WTC11 (cell line): ENCODE measurements at regions not wholly inside any gene's neighbourhood (a gene's known extent, or its start where the extent isn't known, plus 50 kb on each side); places are given as distances from the start of the nearest gene placed in this dataset.
"Not testable (repeated sequence)": the region's sequence is repeated elsewhere in the genome, so short reads cannot be mapped to it uniquely, and the experiment has no call there.

Experiments
- ATAC-seq: fragments of 200-7000 bp; cut with Tn5 transposase; 2 replicates; pipeline ENCODE4 v1.10.0; 2021; ENCODE audit warnings: mild to moderate bottlenecking, moderate library complexity
- CTCF ChIA-PET: fragments of 300-600 bp; sonication (Branson Sonifier 250); formaldehyde crosslinking; loops from one replicate; lab custom pipeline; 2021; ENCODE audit warnings: antibody characterized with exemption; lab: Charles Lee
- POLR2A ChIA-PET: fragments of 350-600 bp; sonication (Branson Sonifier 250); formaldehyde crosslinking; loops from one replicate; lab custom pipeline; 2021; ENCODE audit warnings: antibody characterized with exemption; lab: Charles Lee
- DNase-seq: peaks from one replicate; pipeline ENCODE4 v3.0.0; 2021; ENCODE audit warnings: low spot score
- H3K27ac Mint-ChIP-seq: 2 replicates; pipeline ENCODE4 v1.8.0; 2021; ENCODE audit warnings: mixed read lengths
- H3K27me3 Mint-ChIP-seq: 2 replicates; pipeline ENCODE4 v1.8.0; 2021; ENCODE audit warnings: low read depth, mild to moderate bottlenecking, moderate library complexity, mixed read lengths
- H3K36me3 Mint-ChIP-seq: 2 replicates; pipeline ENCODE4 v1.8.0; 2021; ENCODE audit warnings: mixed read lengths
- H3K4me1 Mint-ChIP-seq: 2 replicates; pipeline ENCODE4 v1.8.0; 2022; ENCODE audit warnings: mixed read lengths
- H3K4me3 Mint-ChIP-seq: 2 replicates; pipeline ENCODE4 v1.8.0; 2021; ENCODE audit warnings: mild to moderate bottlenecking, moderate library complexity, mixed read lengths
- H3K9me3 Mint-ChIP-seq: 2 replicates; pipeline ENCODE4 v1.8.0; 2021; ENCODE audit warnings: mixed read lengths
- EMX1 ChIP-seq: fragments of 250-450 bp; sonication (Bioruptor Pico); IDR thresholded peaks from 2 replicates; pipeline ENCODE4 v1.8.0; 2021; ENCODE audit warnings: mild to moderate bottlenecking
- FOXK1 ChIP-seq: sonication (generic); formaldehyde crosslinking; IDR thresholded peaks from 2 replicates; pipeline ENCODE4 v1.8.0; 2022; ENCODE audit warnings: mild to moderate bottlenecking, moderate library complexity, missing genetic modification reagents
- FOXP1 ChIP-seq: sonication (generic); formaldehyde crosslinking; IDR thresholded peaks from 2 replicates; pipeline ENCODE4 v1.8.0; 2022; ENCODE audit warnings: missing genetic modification reagents, mild to moderate bottlenecking, moderate library complexity, borderline replicate concordance
- GRHL2 ChIP-seq: fragments of 250-450 bp; sonication (Bioruptor Pico); IDR thresholded peaks from 2 replicates; pipeline ENCODE4 v1.8.0; 2022; ENCODE audit warnings: mild to moderate bottlenecking, moderate library complexity; ENCODE audit not compliant: insufficient replicate concordance, severe bottlenecking
- JUN ChIP-seq: sonication (generic); formaldehyde crosslinking; IDR thresholded peaks from 2 replicates; pipeline ENCODE4 v1.8.0; 2023; ENCODE audit warnings: mild to moderate bottlenecking, missing genetic modification reagents
- MXD4 ChIP-seq: fragments of 250-450 bp; sonication (Bioruptor Pico); IDR thresholded peaks from 2 replicates; pipeline ENCODE4 v1.8.0; 2021; ENCODE audit warnings: mild to moderate bottlenecking, moderate library complexity, borderline replicate concordance
- NR3C1 ChIP-seq: sonication (generic); formaldehyde crosslinking; conservative IDR thresholded peaks from 2 replicates; pipeline ENCODE4 v1.8.1; 2023; ENCODE audit warnings: low read depth, mild to moderate bottlenecking, missing genetic modification reagents
- SMAD4 ChIP-seq: sonication (generic); formaldehyde crosslinking; IDR thresholded peaks from 2 replicates; pipeline ENCODE4 v1.8.0; 2022; ENCODE audit warnings: mild to moderate bottlenecking, missing genetic modification reagents
- TEAD1 ChIP-seq: sonication (generic); formaldehyde crosslinking; IDR thresholded peaks from 2 replicates; pipeline ENCODE4 v1.8.0; 2022; ENCODE audit warnings: mild to moderate bottlenecking, missing genetic modification reagents
- ZNF317 ChIP-seq: sonication (generic); formaldehyde crosslinking; IDR thresholded peaks from 2 replicates; pipeline ENCODE4 v1.8.1; 2023; ENCODE audit warnings: low read depth, mild to moderate bottlenecking, moderate library complexity, missing genetic modification reagents, borderline replicate concordance
- ZNF425 ChIP-seq: fragments of 250-450 bp; sonication (Bioruptor Pico); conservative IDR thresholded peaks from 2 replicates; pipeline ENCODE4 v1.9.0; 2021; ENCODE audit warnings: mild to moderate bottlenecking
- TF ChIP-seq, protein P1 (sequence below): sonication (generic); formaldehyde crosslinking; IDR thresholded peaks from 2 replicates; pipeline ENCODE4 v1.8.1; 2023; ENCODE audit warnings: mild to moderate bottlenecking, missing genetic modification reagents, borderline replicate concordance
- TF ChIP-seq, protein P2 (sequence below): fragments of 250-450 bp; sonication (Bioruptor Pico); IDR thresholded peaks from 2 replicates; pipeline ENCODE4 v1.8.0; 2021; ENCODE audit warnings: mild to moderate bottlenecking
- TF ChIP-seq, protein P3 (sequence below): sonication (generic); formaldehyde crosslinking; IDR thresholded peaks from 2 replicates; pipeline ENCODE4 v1.8.1; 2023; ENCODE audit warnings: mild to moderate bottlenecking, moderate library complexity, missing genetic modification reagents

DNA sequence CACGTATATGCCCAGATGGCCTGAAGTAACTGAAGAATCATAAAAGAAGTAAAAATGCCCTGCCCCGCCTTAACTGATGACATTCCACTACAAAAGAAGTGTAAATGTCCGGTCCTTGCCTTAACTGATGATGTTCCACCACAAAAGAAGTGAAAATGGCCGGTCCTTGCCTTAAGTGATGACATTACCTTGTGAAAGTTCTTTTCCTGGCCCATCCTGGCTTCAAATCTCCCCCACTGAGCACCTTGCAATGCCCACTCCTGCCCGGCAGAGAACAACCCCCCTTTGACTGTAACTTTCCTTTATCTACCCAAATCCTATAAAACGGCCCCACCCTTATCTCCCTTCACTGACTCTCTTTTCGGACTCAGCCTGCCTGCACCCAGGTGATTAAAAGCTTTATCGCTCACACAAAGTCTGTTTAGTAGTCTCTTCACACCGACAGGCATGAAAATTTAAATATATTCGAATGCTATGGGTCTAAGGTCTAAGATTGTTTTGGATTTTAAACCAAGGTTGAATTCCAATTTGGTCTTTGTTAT, 329.3 kb upstream of the POT1 start:
- ATAC-seq, CTCF ChIA-PET, H3K9me3 Mint-ChIP-seq, H3K27me3 Mint-ChIP-seq, DNase-seq, POLR2A ChIA-PET: not testable (repeated sequence)
- TF ChIP-seq TEAD1 (CRISPR knock-in tag), result peak; percentile 19; the same call in 1 of the 2 replicates
- peaks cover 40% of the 10 kb centered on the region for H3K36me3 Mint-ChIP-seq
- peak overlapping the region; percentile 77 for H3K27ac Mint-ChIP-seq
- H3K4me3 Mint-ChIP-seq, result peak overlapping the region; percentile 90
- H3K4me1 Mint-ChIP-seq, result peaks cover 84% of the 10 kb centered on the region

- H3K9me3 Mint-ChIP-seq, result no peaks in the 10 kb centered on the region
- CTCF ChIA-PET, result no interaction called here
- H3K36me3 Mint-ChIP-seq, result peaks cover 41% of the 10 kb centered on the region
- DNase-seq, result no peak
- peaks cover 85% of the 10 kb centered on the region for H3K4me1 Mint-ChIP-seq
- TF ChIP-seq GRHL2 (CRISPR knock-in tag) (no peak), JUN (CRISPR knock-in tag) (no peak)
- H3K27ac Mint-ChIP-seq, result peak overlapping the region; percentile 58
- peak; percentile 50 for ATAC-seq
- peak overlapping the region; percentile 42 for H3K4me3 Mint-ChIP-seq
- no peaks in the 10 kb centered on the region for H3K27me3 Mint-ChIP-seq
- POLR2A ChIA-PET, result no interaction called here
Observed at GRCh38 chr7:125257617-125258016, 328.0 kb upstream of the POT1 start.

DNA sequence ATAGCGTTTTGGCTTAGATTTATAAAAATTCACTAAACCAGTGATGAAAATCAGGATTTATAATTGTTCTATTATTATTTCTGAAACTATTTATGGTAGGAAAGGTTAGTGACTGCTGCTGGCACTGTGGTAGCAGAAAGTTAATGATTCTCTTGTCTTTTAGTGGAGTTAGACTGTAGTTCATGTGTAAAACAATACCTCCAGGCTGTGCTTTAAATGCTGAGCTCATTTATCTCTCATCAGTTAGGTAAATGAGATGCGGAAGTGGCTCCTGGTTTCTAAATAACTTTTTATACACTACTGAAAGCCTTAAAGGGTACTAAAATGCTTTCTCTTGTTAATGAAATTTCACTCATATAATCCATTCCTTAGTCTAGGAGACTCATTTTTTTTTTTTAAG, 326.8 kb upstream of the POT1 start:
- TF ChIP-seq MXD4 (CRISPR knock-in tag), result no peak
- no peak for TF ChIP-seq FOXK1 (CRISPR knock-in tag)
- 0 out of 2 replicates have a peak, but pooled peaks have one; percentile 14 for TF ChIP-seq ZNF425 (CRISPR knock-in tag)
- TF ChIP-seq EMX1, result no peak
- ChIA-PET CTCF (interaction anchor here (1.0 kb wide), 1 partner anchor 60 kb away, joined by 4 read pairs; no protein-coding TSS in a partner anchor), POLR2A (no interaction called here)
- Mint-ChIP-seq H3K9me3 (no peaks in the 10 kb centered on the region), H3K4me3 (peak overlapping the region; percentile 42), H3K27ac (no peak overlapping the region; the same call in 1 of the 2 replicates), H3K27me3 (no peaks in the 10 kb centered on the region), H3K4me1 (peaks cover 84% of the 10 kb centered on the region), H3K36me3 (peaks cover 42% of the 10 kb centered on the region)
- no peak for ATAC-seq
- no peak for DNase-seq

DNA sequence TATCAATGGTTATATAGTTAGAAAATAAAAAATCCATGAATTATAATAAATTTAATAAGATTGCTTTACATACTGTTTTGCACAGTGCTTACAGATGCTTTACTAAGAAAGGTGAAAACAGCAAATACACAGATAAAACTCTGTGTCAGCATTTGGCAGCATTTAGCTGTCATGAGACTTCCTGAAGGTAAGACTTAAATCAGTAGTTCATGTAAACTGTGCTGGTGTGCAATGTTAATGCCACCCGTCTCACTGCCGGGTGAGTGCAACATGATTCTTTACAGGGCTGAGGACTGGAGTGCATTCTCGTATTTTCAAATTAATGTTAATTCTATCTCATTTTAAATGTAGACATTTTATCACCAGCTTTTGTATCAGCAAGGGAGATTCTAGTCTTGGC, 326.2 kb upstream of the POT1 start:
- TF ChIP-seq, protein P1, sequence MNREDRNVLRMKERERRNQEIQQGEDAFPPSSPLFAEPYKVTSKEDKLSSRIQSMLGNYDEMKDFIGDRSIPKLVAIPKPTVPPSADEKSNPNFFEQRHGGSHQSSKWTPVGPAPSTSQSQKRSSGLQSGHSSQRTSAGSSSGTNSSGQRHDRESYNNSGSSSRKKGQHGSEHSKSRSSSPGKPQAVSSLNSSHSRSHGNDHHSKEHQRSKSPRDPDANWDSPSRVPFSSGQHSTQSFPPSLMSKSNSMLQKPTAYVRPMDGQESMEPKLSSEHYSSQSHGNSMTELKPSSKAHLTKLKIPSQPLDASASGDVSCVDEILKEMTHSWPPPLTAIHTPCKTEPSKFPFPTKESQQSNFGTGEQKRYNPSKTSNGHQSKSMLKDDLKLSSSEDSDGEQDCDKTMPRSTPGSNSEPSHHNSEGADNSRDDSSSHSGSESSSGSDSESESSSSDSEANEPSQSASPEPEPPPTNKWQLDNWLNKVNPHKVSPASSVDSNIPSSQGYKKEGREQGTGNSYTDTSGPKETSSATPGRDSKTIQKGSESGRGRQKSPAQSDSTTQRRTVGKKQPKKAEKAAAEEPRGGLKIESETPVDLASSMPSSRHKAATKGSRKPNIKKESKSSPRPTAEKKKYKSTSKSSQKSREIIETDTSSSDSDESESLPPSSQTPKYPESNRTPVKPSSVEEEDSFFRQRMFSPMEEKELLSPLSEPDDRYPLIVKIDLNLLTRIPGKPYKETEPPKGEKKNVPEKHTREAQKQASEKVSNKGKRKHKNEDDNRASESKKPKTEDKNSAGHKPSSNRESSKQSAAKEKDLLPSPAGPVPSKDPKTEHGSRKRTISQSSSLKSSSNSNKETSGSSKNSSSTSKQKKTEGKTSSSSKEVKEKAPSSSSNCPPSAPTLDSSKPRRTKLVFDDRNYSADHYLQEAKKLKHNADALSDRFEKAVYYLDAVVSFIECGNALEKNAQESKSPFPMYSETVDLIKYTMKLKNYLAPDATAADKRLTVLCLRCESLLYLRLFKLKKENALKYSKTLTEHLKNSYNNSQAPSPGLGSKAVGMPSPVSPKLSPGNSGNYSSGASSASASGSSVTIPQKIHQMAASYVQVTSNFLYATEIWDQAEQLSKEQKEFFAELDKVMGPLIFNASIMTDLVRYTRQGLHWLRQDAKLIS (CRISPR knock-in tag), result no peak
- TF ChIP-seq FOXP1 (CRISPR knock-in tag), result no peak
- no peak for TF ChIP-seq NR3C1 (CRISPR knock-in tag)
- TF ChIP-seq, protein P2, sequence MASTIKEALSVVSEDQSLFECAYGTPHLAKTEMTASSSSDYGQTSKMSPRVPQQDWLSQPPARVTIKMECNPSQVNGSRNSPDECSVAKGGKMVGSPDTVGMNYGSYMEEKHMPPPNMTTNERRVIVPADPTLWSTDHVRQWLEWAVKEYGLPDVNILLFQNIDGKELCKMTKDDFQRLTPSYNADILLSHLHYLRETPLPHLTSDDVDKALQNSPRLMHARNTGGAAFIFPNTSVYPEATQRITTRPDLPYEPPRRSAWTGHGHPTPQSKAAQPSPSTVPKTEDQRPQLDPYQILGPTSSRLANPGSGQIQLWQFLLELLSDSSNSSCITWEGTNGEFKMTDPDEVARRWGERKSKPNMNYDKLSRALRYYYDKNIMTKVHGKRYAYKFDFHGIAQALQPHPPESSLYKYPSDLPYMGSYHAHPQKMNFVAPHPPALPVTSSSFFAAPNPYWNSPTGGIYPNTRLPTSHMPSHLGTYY (CRISPR knock-in tag), result no peak
- no peak for TF ChIP-seq ZNF317 (CRISPR knock-in tag)
- TF ChIP-seq SMAD4 (CRISPR knock-in tag), result no peak
- TF ChIP-seq, protein P3, sequence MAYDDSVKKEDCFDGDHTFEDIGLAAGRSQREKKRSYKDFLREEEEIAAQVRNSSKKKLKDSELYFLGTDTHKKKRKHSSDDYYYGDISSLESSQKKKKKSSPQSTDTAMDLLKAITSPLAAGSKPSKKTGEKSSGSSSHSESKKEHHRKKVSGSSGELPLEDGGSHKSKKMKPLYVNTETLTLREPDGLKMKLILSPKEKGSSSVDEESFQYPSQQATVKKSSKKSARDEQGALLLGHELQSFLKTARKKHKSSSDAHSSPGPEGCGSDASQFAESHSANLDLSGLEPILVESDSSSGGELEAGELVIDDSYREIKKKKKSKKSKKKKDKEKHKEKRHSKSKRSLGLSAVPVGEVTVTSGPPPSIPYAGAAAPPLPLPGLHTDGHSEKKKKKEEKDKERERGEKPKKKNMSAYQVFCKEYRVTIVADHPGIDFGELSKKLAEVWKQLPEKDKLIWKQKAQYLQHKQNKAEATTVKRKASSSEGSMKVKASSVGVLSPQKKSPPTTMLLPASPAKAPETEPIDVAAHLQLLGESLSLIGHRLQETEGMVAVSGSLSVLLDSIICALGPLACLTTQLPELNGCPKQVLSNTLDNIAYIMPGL, result no peak
- Mint-ChIP-seq H3K27ac (peak overlapping the region; percentile 70; the same call in 1 of the 2 replicates), H3K4me1 (peaks cover 78% of the 10 kb centered on the region), H3K36me3 (peaks cover 37% of the 10 kb centered on the region), H3K27me3 (no peaks in the 10 kb centered on the region), H3K4me3 (peak overlapping the region; percentile 51), H3K9me3 (no peaks in the 10 kb centered on the region)
- DNase-seq (no peak), ATAC-seq (no peak)
- ChIA-PET CTCF (interaction anchor here (1.0 kb wide), 1 partner anchor 61 kb away, joined by 4 read pairs; no protein-coding TSS in a partner anchor), POLR2A (no interaction called here)
